Transverse colon (tissue), 4 donors: ENCODE measurements at regions not wholly inside any gene's neighbourhood (a gene's known extent, or its start where the extent isn't known, plus 50 kb on each side); places are given as distances from the start of the nearest gene placed in this dataset.

Experiments used
- DNase-seq: peaks from one replicate; pipeline ENCODE4 v3.0.0-alpha.2; 2019
- H3K27ac ChIP-seq, 4 donors: fragments of 200-600 bp; sonication (generic); 2 replicates each; pipeline ENCODE4 v1.5.1; 2016 to 2018; ENCODE audit warnings: inconsistent platforms in 4 of 4
- H3K27me3 ChIP-seq: fragments of 200-600 bp; sonication (generic); 2 replicates; pipeline ENCODE4 v1.5.1; 2017; ENCODE audit warnings: inconsistent platforms
- H3K36me3 ChIP-seq, 4 donors: fragments of 200-600 bp; sonication (generic); 2 replicates each; pipeline ENCODE4 v1.5.1; 2017 to 2019; ENCODE audit warnings: inconsistent platforms in 4 of 4
- H3K4me1 ChIP-seq, 4 donors: fragments of 200-600 bp; sonication (generic); 2 replicates each; pipeline ENCODE4 v1.5.1; 2017 to 2020; ENCODE audit warnings: inconsistent platforms in 4 of 4
- H3K4me3 ChIP-seq, 4 donors: fragments of 200-600 bp; sonication (generic); 1 replicate in 1 of 4; 2 replicates in 3 of 4; pipeline versions ENCODE4 v1.5.1 to v1.6.1; 2017 to 2019; ENCODE audit warnings: inconsistent platforms in 4 of 4
- H3K9me3 ChIP-seq, 2 donors: fragments of 200-600 bp; sonication (generic); 2 replicates each; pipeline ENCODE4 v1.5.1; 2017 to 2019; ENCODE audit warnings: inconsistent platforms in 2 of 2
- EP300 ChIP-seq: sonication (generic); formaldehyde crosslinking; IDR thresholded peaks from one replicate; pipeline ENCODE4 v1.6.1; 2017; ENCODE audit warnings: antibody characterized with exemption, low read depth
- POLR2A ChIP-seq: fragments of 450-650 bp; IDR thresholded peaks from one replicate; pipeline ENCODE4 v1.6.1; 2016; ENCODE audit warnings: antibody characterized with exemption, mild to moderate bottlenecking, moderate library complexity
- POLR2AphosphoS5 ChIP-seq, 3 donors: sonication (generic); formaldehyde crosslinking; IDR thresholded peaks; one replicate each; pipeline ENCODE4 v1.6.1; 2016; ENCODE audit warnings: antibody characterized with exemption in 3 of 3
- WGBS, 2 donors: methylation state at CpG; one replicate each; pipeline ENCODE4 v1.1.5; 2018; ENCODE audit warnings: low coverage in 1 of 2; 5-methylcytosine and 5-hydroxymethylcytosine counted together
- in situ Hi-C, 4 donors: fragments of 200-750 bp; cut with MboI; loops; one replicate each; pipeline versions ENCODE4 v1.15.0 to v1.15.1; 2017; ENCODE audit warnings: low sequenced_read_pairs in 3 of 4, low pct_ligation_motif_present in 1 of 4, low pct_unique_long_range_greater_than_20kb in 1 of 4
- intact Hi-C: fragments of 100-400 bp; cut with DNase I; formaldehyde crosslinking; loops from one replicate; pipeline ENCODE4 v1.15.1; 2023; ENCODE audit warnings: low total_unique reads
- TF ChIP-seq, protein P1 (sequence below), 5 experiments: fragments of 200-600 bp in 3 of 5; fragments of 450-650 bp in 2 of 5; sonication (generic) in 3 of 5; IDR thresholded peaks; 1 replicate in 2 of 5; 2 replicates in 3 of 5; pipeline ENCODE4 v1.5.1; 2016 to 2017; ENCODE audit warnings: antibody characterized with exemption in 5 of 5, inconsistent platforms in 3 of 5, mild to moderate bottlenecking in 2 of 5, moderate library complexity in 1 of 5

DNA sequence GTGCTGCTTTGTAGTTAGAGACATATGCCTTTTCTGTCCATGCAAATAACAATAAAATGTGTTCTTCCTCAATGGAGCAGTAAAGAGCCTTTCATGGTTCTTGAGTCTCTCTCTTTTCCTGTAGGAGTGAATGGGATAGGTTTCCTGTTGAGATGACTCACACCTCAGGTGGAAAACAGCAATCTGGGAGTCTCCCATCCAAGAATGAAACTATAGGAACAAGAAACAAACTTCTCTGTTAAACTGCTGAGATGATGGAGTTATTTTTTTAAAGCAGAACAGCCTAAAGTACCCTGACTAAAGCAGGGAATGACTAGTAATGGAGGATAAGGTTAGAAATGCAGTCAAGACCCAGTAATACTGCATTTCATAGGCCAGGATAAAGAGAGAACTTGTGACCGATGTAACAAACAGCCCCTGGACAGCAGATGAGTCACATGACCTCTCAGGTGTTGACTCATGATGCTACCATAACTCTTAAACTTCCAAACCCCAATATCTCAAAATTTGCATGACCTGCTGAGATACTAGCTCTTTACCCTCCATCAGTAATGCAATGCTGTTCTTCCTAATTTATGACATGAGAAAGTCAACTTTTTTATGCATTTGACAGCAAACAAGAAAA is 548.9 kb downstream of the CBLN4 start:
- intact Hi-C loops (no loop called here), in situ Hi-C loops (no loop called here)
- no peak for DNase-seq
- Histone ChIP-seq H3K27ac (no peak overlapping the region), H3K27me3 (no peaks in the 10 kb centered on the region), H3K36me3 (no peaks in the 10 kb centered on the region), H3K9me3 (no peaks in the 10 kb centered on the region), H3K4me1 (no peaks in the 10 kb centered on the region), H3K4me3 (no peak overlapping the region)
- TF ChIP-seq POLR2AphosphoS5 (IDR thresholded peaks at IDR 0.05) (no peak), EP300 (no peak), POLR2A (no peak)
- TF ChIP-seq, protein P1, sequence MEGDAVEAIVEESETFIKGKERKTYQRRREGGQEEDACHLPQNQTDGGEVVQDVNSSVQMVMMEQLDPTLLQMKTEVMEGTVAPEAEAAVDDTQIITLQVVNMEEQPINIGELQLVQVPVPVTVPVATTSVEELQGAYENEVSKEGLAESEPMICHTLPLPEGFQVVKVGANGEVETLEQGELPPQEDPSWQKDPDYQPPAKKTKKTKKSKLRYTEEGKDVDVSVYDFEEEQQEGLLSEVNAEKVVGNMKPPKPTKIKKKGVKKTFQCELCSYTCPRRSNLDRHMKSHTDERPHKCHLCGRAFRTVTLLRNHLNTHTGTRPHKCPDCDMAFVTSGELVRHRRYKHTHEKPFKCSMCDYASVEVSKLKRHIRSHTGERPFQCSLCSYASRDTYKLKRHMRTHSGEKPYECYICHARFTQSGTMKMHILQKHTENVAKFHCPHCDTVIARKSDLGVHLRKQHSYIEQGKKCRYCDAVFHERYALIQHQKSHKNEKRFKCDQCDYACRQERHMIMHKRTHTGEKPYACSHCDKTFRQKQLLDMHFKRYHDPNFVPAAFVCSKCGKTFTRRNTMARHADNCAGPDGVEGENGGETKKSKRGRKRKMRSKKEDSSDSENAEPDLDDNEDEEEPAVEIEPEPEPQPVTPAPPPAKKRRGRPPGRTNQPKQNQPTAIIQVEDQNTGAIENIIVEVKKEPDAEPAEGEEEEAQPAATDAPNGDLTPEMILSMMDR (IDR thresholded peaks at IDR 0.05): no peak
- WGBS, 2 donors: 77% methylated on average over 1 of the region's 1 CpG; no CpG with 5 or more reads in 1 of the 2 donors

DNA sequence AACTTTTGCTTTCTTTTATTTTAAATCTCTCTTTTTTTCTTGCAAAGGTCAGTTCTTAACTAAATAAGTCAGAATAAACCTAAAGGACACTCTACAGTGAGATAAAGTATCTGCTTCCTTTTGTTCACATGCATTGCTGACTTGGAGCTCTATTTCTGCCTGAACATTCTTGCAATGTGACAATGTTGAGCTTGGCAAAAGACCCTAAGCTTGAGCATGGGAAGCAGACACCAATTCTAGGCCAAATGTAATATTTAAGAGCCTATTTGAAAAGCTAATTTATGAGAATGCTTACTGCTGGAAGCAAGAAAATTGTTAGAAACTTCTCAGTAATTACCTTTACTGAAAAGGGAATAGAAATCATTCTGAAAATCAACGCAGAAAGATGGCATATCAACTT is 556.2 kb downstream of the CBLN4 start:
- H3K36me3 ChIP-seq: no peaks in the 10 kb centered on the region
- intact Hi-C loops (no loop called here), in situ Hi-C loops (no loop called here)
- 66 to 67% methylated on average over 1 of the region's 1 CpG for WGBS, 2 donors
- no peaks in the 10 kb centered on the region for H3K9me3 ChIP-seq
- DNase-seq: no peak
- H3K27ac ChIP-seq: no peak overlapping the region
- no peak overlapping the region for H3K4me3 ChIP-seq
- TF ChIP-seq EP300: no peak
- no peak for TF ChIP-seq POLR2AphosphoS5 (IDR thresholded peaks at IDR 0.05)
- TF ChIP-seq, protein P1 (IDR thresholded peaks at IDR 0.05): no peak
- no peak for TF ChIP-seq POLR2A
- H3K27me3 ChIP-seq: no peaks in the 10 kb centered on the region
- H3K4me1 ChIP-seq: no peaks in the 10 kb centered on the region

DNA sequence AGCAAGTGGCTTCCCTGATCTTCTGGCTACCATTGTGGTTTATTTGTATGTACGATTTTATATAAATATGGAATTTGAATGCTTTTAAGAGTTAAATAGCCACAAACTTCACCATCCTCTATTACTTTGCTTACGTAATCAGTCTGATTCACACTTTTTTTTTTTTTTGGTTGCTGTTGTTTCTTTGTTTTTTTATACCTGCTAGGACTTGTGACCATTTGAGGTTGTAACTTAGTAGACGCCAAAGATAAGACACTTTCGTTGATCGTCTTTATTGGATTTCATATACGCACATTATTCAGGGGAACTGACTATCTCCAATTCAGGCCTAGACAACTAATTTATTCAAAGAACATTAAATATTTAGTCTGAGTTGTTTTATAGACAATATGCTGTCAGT is 559.0 kb downstream of the CBLN4 start:
- H3K27ac ChIP-seq: no peak overlapping the region
- in situ Hi-C loops: no loop called here
- intact Hi-C loops: no loop called here
- H3K4me3 ChIP-seq: no peak overlapping the region
- no peaks in the 10 kb centered on the region for H3K27me3 ChIP-seq
- no peaks in the 10 kb centered on the region for H3K36me3 ChIP-seq
- 72 to 76% methylated on average over 6 of the region's 6 CpGs for WGBS, 2 donors
- TF ChIP-seq EP300 (no peak), POLR2AphosphoS5 (IDR thresholded peaks at IDR 0.05) (no peak), POLR2A (no peak)
- TF ChIP-seq, protein P1 (IDR thresholded peaks at IDR 0.05): no peak
- DNase-seq: no peak
- no peaks in the 10 kb centered on the region for H3K4me1 ChIP-seq
- no peaks in the 10 kb centered on the region for H3K9me3 ChIP-seq

DNA sequence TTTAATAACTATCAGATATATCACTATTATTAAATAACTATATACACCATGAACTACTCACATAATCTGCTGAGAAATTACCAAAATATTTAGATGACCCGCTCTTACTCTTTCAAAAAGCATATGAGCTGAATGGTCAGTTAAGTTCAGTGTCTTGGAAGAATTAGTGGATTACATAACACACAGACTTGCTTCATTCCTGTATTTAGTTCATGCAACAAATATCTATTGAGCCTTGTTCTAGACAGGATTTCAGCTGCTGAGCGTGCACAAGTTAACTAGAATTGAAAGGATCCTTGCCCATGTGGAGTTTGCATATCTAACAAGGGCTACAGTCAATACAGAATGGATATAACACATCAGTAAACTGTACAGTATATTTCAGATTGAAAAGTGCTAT is 566.2 kb downstream of the CBLN4 start:
- no peaks in the 10 kb centered on the region for H3K9me3 ChIP-seq
- TF ChIP-seq POLR2AphosphoS5 (IDR thresholded peaks at IDR 0.05): no peak
- TF ChIP-seq, protein P1 (IDR thresholded peaks at IDR 0.05): no peak
- intact Hi-C loops: no loop called here
- in situ Hi-C loops: no loop called here
- WGBS, 2 donors: 77 to 78% methylated on average over 2 of the region's 2 CpGs
- no peaks in the 10 kb centered on the region for H3K36me3 ChIP-seq
- H3K27ac ChIP-seq: no peak overlapping the region
- DNase-seq: no peak
- no peak overlapping the region for H3K4me3 ChIP-seq
- no peaks in the 10 kb centered on the region for H3K4me1 ChIP-seq
- no peaks in the 10 kb centered on the region for H3K27me3 ChIP-seq
